GM12872 (cell line): ENCODE measurements at regions not wholly inside any gene's neighbourhood (a gene's known extent, or its start where the extent isn't known, plus 50 kb on each side); places are given as distances from the start of the nearest gene placed in this dataset.

Experiments used
- TF ChIP-seq, protein P1 (sequence below): IDR thresholded peaks from 3 replicates; pipeline ENCODE4 v1.5.1; 2011; ENCODE audit warnings: low read depth, mild to moderate bottlenecking, low read length, moderate library complexity; ENCODE audit not compliant: insufficient read depth

DNA sequence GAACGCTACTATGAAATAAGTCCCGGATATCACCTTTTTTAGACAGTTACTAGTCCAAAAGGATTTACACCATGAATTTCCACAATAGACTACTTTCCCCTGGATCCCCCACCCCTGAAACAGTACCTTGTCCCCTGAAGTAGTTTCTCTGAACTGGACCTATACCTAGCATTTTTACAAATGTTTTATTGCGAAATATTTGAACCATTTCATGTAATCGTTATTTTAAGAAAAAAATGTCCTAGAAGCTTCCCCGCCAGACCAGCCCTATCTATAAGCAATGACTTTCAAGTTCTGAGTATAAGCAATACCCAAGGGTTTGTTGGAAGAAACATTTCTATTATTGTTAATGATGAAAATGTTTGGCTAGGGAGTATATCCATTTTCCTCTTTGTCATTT is 517.8 kb upstream of the IGFBP7 start:
- TF ChIP-seq, protein P1, sequence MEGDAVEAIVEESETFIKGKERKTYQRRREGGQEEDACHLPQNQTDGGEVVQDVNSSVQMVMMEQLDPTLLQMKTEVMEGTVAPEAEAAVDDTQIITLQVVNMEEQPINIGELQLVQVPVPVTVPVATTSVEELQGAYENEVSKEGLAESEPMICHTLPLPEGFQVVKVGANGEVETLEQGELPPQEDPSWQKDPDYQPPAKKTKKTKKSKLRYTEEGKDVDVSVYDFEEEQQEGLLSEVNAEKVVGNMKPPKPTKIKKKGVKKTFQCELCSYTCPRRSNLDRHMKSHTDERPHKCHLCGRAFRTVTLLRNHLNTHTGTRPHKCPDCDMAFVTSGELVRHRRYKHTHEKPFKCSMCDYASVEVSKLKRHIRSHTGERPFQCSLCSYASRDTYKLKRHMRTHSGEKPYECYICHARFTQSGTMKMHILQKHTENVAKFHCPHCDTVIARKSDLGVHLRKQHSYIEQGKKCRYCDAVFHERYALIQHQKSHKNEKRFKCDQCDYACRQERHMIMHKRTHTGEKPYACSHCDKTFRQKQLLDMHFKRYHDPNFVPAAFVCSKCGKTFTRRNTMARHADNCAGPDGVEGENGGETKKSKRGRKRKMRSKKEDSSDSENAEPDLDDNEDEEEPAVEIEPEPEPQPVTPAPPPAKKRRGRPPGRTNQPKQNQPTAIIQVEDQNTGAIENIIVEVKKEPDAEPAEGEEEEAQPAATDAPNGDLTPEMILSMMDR, result no peak

- TF ChIP-seq, protein P1, result no peak
Observed at GRCh38 chr4:57614257-57614932, 504.2 kb upstream of the IGFBP7 start.

- TF ChIP-seq, protein P1, result no peak
Observed at GRCh38 chr4:57612279-57612678, 502.1 kb upstream of the IGFBP7 start.

DNA sequence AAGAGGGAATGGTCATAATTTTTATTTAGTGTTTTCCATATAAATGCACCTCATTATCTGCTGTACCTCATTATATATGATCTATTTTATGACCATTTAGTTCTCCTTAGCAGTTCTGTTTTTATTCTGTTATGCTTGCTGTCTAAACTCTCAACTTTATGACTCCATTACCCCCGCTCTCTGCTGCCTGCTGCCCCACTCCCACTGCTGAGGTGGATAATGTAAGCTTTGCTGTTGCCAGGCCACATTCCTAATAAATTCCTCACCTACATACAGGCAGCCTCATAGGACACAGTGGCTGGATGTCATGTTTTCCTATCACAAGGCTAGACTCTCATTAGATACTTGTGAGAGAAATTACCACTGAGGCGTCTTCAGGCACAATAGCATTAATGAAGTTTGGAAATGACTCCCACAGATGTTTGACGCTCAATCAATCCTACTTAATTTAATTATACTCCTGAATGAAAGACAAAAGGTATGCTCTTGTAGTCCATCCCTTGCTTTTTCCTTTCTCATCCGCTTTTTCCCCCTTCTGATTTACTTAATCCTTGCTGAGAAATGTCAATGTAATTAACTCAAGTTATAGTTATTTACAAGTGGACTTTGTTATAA is 497.5 kb upstream of the IGFBP7 start:
- TF ChIP-seq, protein P1, result no peak

- TF ChIP-seq, protein P1, result no peak
Observed at GRCh38 chr4:57605376-57605775, 495.2 kb upstream of the IGFBP7 start.

DNA sequence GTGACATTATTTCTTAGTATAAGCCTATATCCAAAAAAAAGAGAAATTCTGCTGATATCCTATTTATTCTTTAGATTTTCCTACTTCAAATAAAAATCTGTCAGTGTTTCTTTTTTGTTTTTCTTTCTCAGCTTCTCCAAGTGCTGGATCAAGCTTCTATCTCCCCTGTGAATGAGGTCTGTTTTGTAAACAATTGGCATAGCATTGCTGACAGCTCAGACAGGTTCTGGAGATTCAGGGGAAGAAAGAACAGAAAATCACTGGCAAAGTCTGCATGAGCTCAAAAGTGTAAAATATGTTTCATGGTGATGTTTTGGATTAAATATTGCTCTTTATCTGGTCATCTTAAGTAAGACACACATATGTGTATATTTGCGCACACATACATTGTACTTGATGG is 492.0 kb upstream of the IGFBP7 start:
- TF ChIP-seq, protein P1, result no peak

DNA sequence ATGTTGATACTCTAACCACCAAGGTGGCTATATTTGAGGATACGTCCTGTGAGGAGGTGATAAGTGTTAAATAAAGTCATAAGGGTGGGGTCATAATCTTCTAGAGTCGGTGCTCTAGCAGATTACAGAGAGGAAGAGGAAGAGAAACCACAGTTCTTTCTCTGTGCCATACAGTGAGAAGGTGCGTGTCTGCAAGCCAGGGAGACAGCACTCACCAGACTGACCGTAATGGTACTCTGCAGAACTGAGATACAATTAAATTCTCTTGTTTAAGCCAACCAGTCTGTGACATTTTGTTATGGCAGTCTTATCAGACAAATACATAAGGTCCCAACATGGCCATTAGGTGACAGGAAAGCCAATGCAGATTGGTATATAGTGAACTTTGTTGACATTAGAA is 480.9 kb upstream of the IGFBP7 start:
- TF ChIP-seq, protein P1, result no peak
